ENCODE measurements at regions not wholly inside any gene's neighbourhood (a gene's known extent, or its start where the extent isn't known, plus 50 kb on each side); places are given as distances from the start of the nearest gene placed in this dataset.

GRCh38 chr20:40538131-40538530 lies 150.9 kb downstream of the MAFB start:
- DNase-seq = no peak

- DNase-seq = no peak
Measured at GRCh38 chr20:40536808-40537207, 152.2 kb downstream of the MAFB start.

GRCh38 chr20:40535816-40536215 lies 153.2 kb downstream of the MAFB start:
- DNase-seq = no peak

- peak; percentile 13 for DNase-seq
Measured at GRCh38 chr20:40532103-40532502, 156.9 kb downstream of the MAFB start.

GRCh38 chr20:40525351-40525750 lies 163.7 kb downstream of the MAFB start:
- DNase-seq = no peak

- no peak for DNase-seq
Measured at GRCh38 chr20:40524071-40524470, 165.0 kb downstream of the MAFB start.

- DNase-seq = no peak
Measured at GRCh38 chr20:40522405-40522804, 166.6 kb downstream of the MAFB start.

- DNase-seq = no peak
Measured at GRCh38 chr20:40521962-40522361, 167.1 kb downstream of the MAFB start.

GRCh38 chr20:40519918-40520317 lies 169.1 kb downstream of the MAFB start:
- DNase-seq = no peak

GRCh38 chr20:40512994-40513393 lies 176.0 kb downstream of the MAFB start:
- DNase-seq = no peak

GRCh38 chr20:40512591-40512990 lies 176.4 kb downstream of the MAFB start:
- no peak for DNase-seq

GRCh38 chr20:40511478-40511877 lies 177.6 kb downstream of the MAFB start:
- DNase-seq = no peak

- no peak for DNase-seq
Measured at GRCh38 chr20:40510622-40511021, 178.4 kb downstream of the MAFB start.

GRCh38 chr20:40508821-40509220 lies 180.2 kb downstream of the MAFB start:
- DNase-seq = no peak

- peak; percentile 85 for DNase-seq
Measured at GRCh38 chr20:40506537-40506939, 182.5 kb downstream of the MAFB start.

GRCh38 chr20:40503119-40503518 lies 185.9 kb downstream of the MAFB start:
- DNase-seq = no peak

- no peak for DNase-seq
Measured at GRCh38 chr20:40502576-40502975, 186.5 kb downstream of the MAFB start.

- no peak for DNase-seq
Measured at GRCh38 chr20:40499391-40499790, 189.6 kb downstream of the MAFB start.

GRCh38 chr20:40497899-40498691 lies 190.9 kb downstream of the MAFB start:
- DNase-seq = peak; percentile 36

GRCh38 chr20:40495956-40496355 lies 193.1 kb downstream of the MAFB start:
- DNase-seq = no peak

- DNase-seq = no peak
Measured at GRCh38 chr20:40494248-40494647, 194.8 kb downstream of the MAFB start.

GRCh38 chr20:40493549-40493948 lies 195.5 kb downstream of the MAFB start:
- no peak for DNase-seq

GRCh38 chr20:40493071-40493470 lies 196.0 kb downstream of the MAFB start:
- no peak for DNase-seq

- no peak for DNase-seq
Measured at GRCh38 chr20:40491009-40491590, 197.9 kb downstream of the MAFB start.

- no peak for DNase-seq
Measured at GRCh38 chr20:40489886-40490285, 199.2 kb downstream of the MAFB start.
